DOHH2 (cell line): ENCODE measurements at regions not wholly inside any gene's neighbourhood (a gene's known extent, or its start where the extent isn't known, plus 50 kb on each side); places are given as distances from the start of the nearest gene placed in this dataset.
"Not testable (repeated sequence)": the region's sequence is repeated elsewhere in the genome, so short reads cannot be mapped to it uniquely, and the experiment has no call there.

Source experiments
- H3F3A ChIP-seq: fragments of 200-600 bp; sonication (generic), shearing (Covaris generic); 2 replicates; pipeline ENCODE4 v1.6.0; 2016; ENCODE audit warnings: antibody characterized with exemption, mild to moderate bottlenecking; ENCODE audit not compliant: control insufficient read depth, insufficient read depth
- H3K27ac ChIP-seq: fragments of 200-600 bp; sonication (generic); 2 replicates; pipeline ENCODE4 v1.5.1; 2014; ENCODE audit warnings: low read depth, mild to moderate bottlenecking, low read length, moderate library complexity
- H3K27me3 ChIP-seq: fragments of 200-600 bp; sonication (generic); 2 replicates; pipeline ENCODE4 v1.6.1; 2014; ENCODE audit warnings: mild to moderate bottlenecking, low read length, mixed read lengths; ENCODE audit not compliant: control insufficient read depth
- H3K36me3 ChIP-seq: fragments of 200-600 bp; sonication (generic); 2 replicates; pipeline ENCODE4 v1.6.1; 2014; ENCODE audit warnings: mild to moderate bottlenecking, low read length, moderate library complexity, mixed read lengths; ENCODE audit not compliant: control insufficient read depth
- H3K4me1 ChIP-seq: fragments of 200-600 bp; sonication (generic); 2 replicates; pipeline ENCODE4 v1.6.1; 2014; ENCODE audit warnings: mild to moderate bottlenecking, low read length, mixed read lengths; ENCODE audit not compliant: control insufficient read depth
- H3K4me2 ChIP-seq: fragments of 200-600 bp; sonication (generic); 2 replicates; pipeline ENCODE4 v1.6.0; 2014; ENCODE audit warnings: mild to moderate bottlenecking, low read length, moderate library complexity
- H3K4me3 ChIP-seq: fragments of 200-600 bp; sonication (generic); 2 replicates; pipeline ENCODE4 v1.5.1; 2014; ENCODE audit warnings: mild to moderate bottlenecking, low read length, mixed read lengths
- H3K79me2 ChIP-seq: fragments of 200-600 bp; sonication (generic); 2 replicates; pipeline ENCODE4 v1.6.1; 2014; ENCODE audit warnings: mild to moderate bottlenecking, low read length, mixed read lengths; ENCODE audit not compliant: control insufficient read depth
- H3K9me2 ChIP-seq: fragments of 200-600 bp; sonication (generic); replicated peaks from 2 replicates; pipeline ENCODE4 v1.6.1; 2014; ENCODE audit warnings: mild to moderate bottlenecking, low read length, mixed read lengths; ENCODE audit not compliant: control insufficient read depth
- H3K9me3 ChIP-seq: fragments of 200-600 bp; sonication (generic); 2 replicates; pipeline ENCODE4 v1.6.1; 2014; ENCODE audit warnings: antibody characterized with exemption, low read length, mixed read lengths; ENCODE audit not compliant: control insufficient read depth, insufficient read depth
- H4K20me1 ChIP-seq: fragments of 200-600 bp; sonication (generic); 2 replicates; pipeline ENCODE4 v1.6.0; 2014; ENCODE audit warnings: low read depth, mild to moderate bottlenecking, antibody characterized with exemption, low read length, moderate library complexity; ENCODE audit not compliant: control insufficient read depth, insufficient read depth
- CTCF ChIP-seq: fragments of 200-600 bp; sonication (generic); IDR thresholded peaks from one replicate; pipeline ENCODE4 v1.5.1; 2014; ENCODE audit warnings: antibody characterized with exemption, mild to moderate bottlenecking, low read depth, low read length; ENCODE audit not compliant: poor library complexity, severe bottlenecking
- EZH2phosphoT487 ChIP-seq: fragments of 200-600 bp; sonication (generic); IDR thresholded peaks from 2 replicates; pipeline ENCODE4 v1.6.1; 2017; ENCODE audit warnings: borderline replicate concordance, mild to moderate bottlenecking, antibody characterized with exemption, low read length, moderate library complexity, mixed read lengths

GRCh38 chr5:52017567-52017966 lies 634.3 kb downstream of the ISL1 start:
- Histone ChIP-seq H3K36me3 (no peaks in the 10 kb centered on the region), H3K9me2 (no peaks in the 10 kb centered on the region), H3K4me2 (no peak overlapping the region), H3K4me3 (no peak overlapping the region), H3K9me3 (no peaks in the 10 kb centered on the region), H3K27ac (no peak overlapping the region), H3K27me3 (no peaks in the 10 kb centered on the region), H3K79me2 (no peaks in the 10 kb centered on the region), H3F3A (no peaks in the 10 kb centered on the region), H4K20me1 (no peaks in the 10 kb centered on the region), H3K4me1 (no peaks in the 10 kb centered on the region)
- TF ChIP-seq EZH2phosphoT487 (no peak), CTCF (no peak)

GRCh38 chr5:52024359-52024758 lies 641.1 kb downstream of the ISL1 start:
- no peaks in the 10 kb centered on the region for H4K20me1 ChIP-seq
- no peaks in the 10 kb centered on the region for H3K9me2 ChIP-seq
- H3K27ac ChIP-seq = no peak overlapping the region
- no peaks in the 10 kb centered on the region for H3F3A ChIP-seq
- no peaks in the 10 kb centered on the region for H3K4me1 ChIP-seq
- H3K4me3 ChIP-seq = no peak overlapping the region
- TF ChIP-seq CTCF (no peak), EZH2phosphoT487 (no peak)
- H3K36me3 ChIP-seq = no peaks in the 10 kb centered on the region
- H3K4me2 ChIP-seq = no peak overlapping the region
- H3K27me3 ChIP-seq = no peaks in the 10 kb centered on the region
- H3K9me3 ChIP-seq = no peaks in the 10 kb centered on the region
- no peaks in the 10 kb centered on the region for H3K79me2 ChIP-seq

GRCh38 chr5:52029836-52030235 lies 646.6 kb downstream of the ISL1 start:
- not testable (repeated sequence) for H3K79me2 ChIP-seq, H3K4me1 ChIP-seq, H4K20me1 ChIP-seq, H3K36me3 ChIP-seq, H3K4me2 ChIP-seq, H3K27me3 ChIP-seq, H3K9me3 ChIP-seq, H3K4me3 ChIP-seq, H3K9me2 ChIP-seq, H3K27ac ChIP-seq, H3F3A ChIP-seq

GRCh38 chr5:52041842-52042241 lies 658.6 kb downstream of the ISL1 start:
- no peaks in the 10 kb centered on the region for H3K36me3 ChIP-seq
- H3K79me2 ChIP-seq = no peaks in the 10 kb centered on the region
- H3K4me3 ChIP-seq = no peak overlapping the region
- H3K9me2 ChIP-seq = no peaks in the 10 kb centered on the region
- H3K4me2 ChIP-seq = no peak overlapping the region
- no peak for TF ChIP-seq EZH2phosphoT487
- no peak for TF ChIP-seq CTCF
- no peaks in the 10 kb centered on the region for H3K9me3 ChIP-seq
- no peaks in the 10 kb centered on the region for H4K20me1 ChIP-seq
- H3F3A ChIP-seq = no peaks in the 10 kb centered on the region
- H3K4me1 ChIP-seq = no peaks in the 10 kb centered on the region
- no peaks in the 10 kb centered on the region for H3K27me3 ChIP-seq
- no peak overlapping the region for H3K27ac ChIP-seq
